Activated CD4-positive, alpha-beta memory T cell treated with anti-CD3 and anti-CD28 coated beads for 36 hours (primary cell): ENCODE measurements at regions not wholly inside any gene's neighbourhood (a gene's known extent, or its start where the extent isn't known, plus 50 kb on each side); places are given as distances from the start of the nearest gene placed in this dataset.

Experiments used
- CTCF ChIA-PET: fragments of 350-600 bp; sonication (Branson Sonifier 250); formaldehyde crosslinking; loops from one replicate; lab custom pipeline; 2021; ENCODE audit warnings: antibody characterized with exemption, inconsistent platforms; lab: Charles Lee
- POLR2A ChIA-PET: fragments of 350-600 bp; sonication (Branson Sonifier 250); formaldehyde crosslinking; loops from one replicate; lab custom pipeline; 2021; ENCODE audit warnings: antibody characterized with exemption; lab: Charles Lee
- DNase-seq: peaks from one replicate; pipeline ENCODE4 v3.0.0-alpha.2; 2020
- H3K27ac Mint-ChIP-seq: one replicate; pipeline ENCODE4 v1.8.0; 2021; ENCODE audit warnings: mixed read lengths
- H3K27me3 Mint-ChIP-seq: one replicate; pipeline ENCODE4 v1.8.0; 2021; ENCODE audit warnings: mixed read lengths
- H3K36me3 Mint-ChIP-seq: one replicate; pipeline ENCODE4 v1.8.0; 2021; ENCODE audit warnings: mixed read lengths
- H3K4me1 Mint-ChIP-seq: one replicate; pipeline ENCODE4 v1.8.0; 2021; ENCODE audit warnings: low read depth, mixed read lengths
- H3K4me3 Mint-ChIP-seq: one replicate; pipeline ENCODE4 v1.8.0; 2021; ENCODE audit warnings: mild to moderate bottlenecking, mixed read lengths
- H3K9me3 Mint-ChIP-seq: one replicate; pipeline ENCODE4 v1.8.0; 2021; ENCODE audit warnings: mixed read lengths
- intact Hi-C: fragments of 100-400 bp; cut with micrococcal nuclease; formaldehyde crosslinking; loops from one replicate; pipeline ENCODE4 v1.15.1; 2023

GRCh38 chr7:36017111-36017510 is 135.9 kb upstream of the EEPD1 start:
- Mint-ChIP-seq H3K36me3 (no peaks in the 10 kb centered on the region), H3K27me3 (no peaks in the 10 kb centered on the region), H3K4me3 (no peak overlapping the region), H3K9me3 (no peaks in the 10 kb centered on the region), H3K4me1 (no peaks in the 10 kb centered on the region), H3K27ac (no peak overlapping the region)
- DNase-seq, result no peak
- CTCF ChIA-PET, result no interaction called here
- POLR2A ChIA-PET, result no interaction called here
- intact Hi-C loops, result no loop called here

- H3K27ac Mint-ChIP-seq, result no peak overlapping the region
- H3K4me3 Mint-ChIP-seq, result no peak overlapping the region
- ChIA-PET POLR2A (no interaction called here), CTCF (interaction anchor here (2.6 to 3.0 kb wide), 2 partner anchors 34 to 273 kb away, joined by 12 read pairs; no protein-coding TSS in a partner anchor)
- no peaks in the 10 kb centered on the region for H3K27me3 Mint-ChIP-seq
- no peaks in the 10 kb centered on the region for H3K9me3 Mint-ChIP-seq
- H3K4me1 Mint-ChIP-seq, result no peaks in the 10 kb centered on the region
- no peaks in the 10 kb centered on the region for H3K36me3 Mint-ChIP-seq
- no peak for DNase-seq
- intact Hi-C loops, result no loop called here
Measured at GRCh38 chr7:36018816-36019484, 134.1 kb upstream of the EEPD1 start.

- H3K36me3 Mint-ChIP-seq, result no peaks in the 10 kb centered on the region
- POLR2A ChIA-PET, result no interaction called here
- CTCF ChIA-PET, result interaction anchor here (1.1 to 3.0 kb wide), 3 partner anchors 35 to 300 kb away, joined by 5 to 12 read pairs (median 12); no protein-coding TSS in a partner anchor
- no peaks in the 10 kb centered on the region for H3K9me3 Mint-ChIP-seq
- no peak overlapping the region for H3K27ac Mint-ChIP-seq
- H3K4me1 Mint-ChIP-seq, result no peaks in the 10 kb centered on the region
- DNase-seq, result no peak
- no peak overlapping the region for H3K4me3 Mint-ChIP-seq
- H3K27me3 Mint-ChIP-seq, result no peaks in the 10 kb centered on the region
- intact Hi-C loops, result no loop called here
Measured at GRCh38 chr7:36019538-36019937, 133.5 kb upstream of the EEPD1 start.

- intact Hi-C loops, result no loop called here
- CTCF ChIA-PET, result interaction anchor here (1.1 to 3.0 kb wide), 4 partner anchors 35 to 299 kb away, joined by 5 to 12 read pairs (median 10); no protein-coding TSS in a partner anchor
- no peak overlapping the region for H3K27ac Mint-ChIP-seq
Measured at GRCh38 chr7:36019980-36020379, 133.1 kb upstream of the EEPD1 start.

GRCh38 chr7:36021367-36021766 is 131.7 kb upstream of the EEPD1 start:
- H3K4me3 Mint-ChIP-seq, result no peak overlapping the region

More at GRCh38 chr7:36019980-36020379, 133.1 kb upstream of the EEPD1 start:
- Mint-ChIP-seq H3K4me1 (no peaks in the 10 kb centered on the region), H3K27me3 (no peaks in the 10 kb centered on the region), H3K9me3 (no peaks in the 10 kb centered on the region), H3K4me3 (no peak overlapping the region), H3K36me3 (no peaks in the 10 kb centered on the region)
- DNase-seq, result no peak
- POLR2A ChIA-PET, result no interaction called here

GRCh38 chr7:36021917-36022550 is 131.0 kb upstream of the EEPD1 start:
- H3K4me1 Mint-ChIP-seq, result no peaks in the 10 kb centered on the region
- no peaks in the 10 kb centered on the region for H3K27me3 Mint-ChIP-seq
- no peaks in the 10 kb centered on the region for H3K36me3 Mint-ChIP-seq
- CTCF ChIA-PET, result interaction anchor here (1.5 to 3.0 kb wide), 4 partner anchors 37 to 296 kb away, joined by 4 to 12 read pairs (median 10); no protein-coding TSS in a partner anchor
- intact Hi-C loops, result loop anchor here (1.0 kb wide), 1 partner anchor 269 kb away; no protein-coding TSS in a partner anchor
- no peak overlapping the region for H3K27ac Mint-ChIP-seq
- no peaks in the 10 kb centered on the region for H3K9me3 Mint-ChIP-seq
- no peak overlapping the region for H3K4me3 Mint-ChIP-seq
- DNase-seq, result no peak
- POLR2A ChIA-PET, result no interaction called here

More at GRCh38 chr7:36021367-36021766, 131.7 kb upstream of the EEPD1 start:
- Mint-ChIP-seq H3K4me1 (no peaks in the 10 kb centered on the region), H3K9me3 (no peaks in the 10 kb centered on the region), H3K27me3 (no peaks in the 10 kb centered on the region), H3K36me3 (no peaks in the 10 kb centered on the region), H3K27ac (no peak overlapping the region)
- DNase-seq, result peak; percentile 33
- ChIA-PET CTCF (interaction anchor here (1.1 to 3.0 kb wide), 5 partner anchors 37 to 297 kb away, joined by 3 to 12 read pairs (median 7); no protein-coding TSS in a partner anchor), POLR2A (no interaction called here)
- intact Hi-C loops, result loop anchor here (1.0 kb wide), 1 partner anchor 270 kb away; no protein-coding TSS in a partner anchor

- Mint-ChIP-seq H3K4me3 (no peak overlapping the region), H3K27ac (no peak overlapping the region), H3K9me3 (no peaks in the 10 kb centered on the region), H3K4me1 (no peaks in the 10 kb centered on the region), H3K36me3 (no peaks in the 10 kb centered on the region), H3K27me3 (peaks cover 3% of the 10 kb centered on the region)
- intact Hi-C loops, result no loop called here
- no peak for DNase-seq
- ChIA-PET POLR2A (no interaction called here), CTCF (no interaction called here)
Measured at GRCh38 chr7:36023033-36023560, 130.0 kb upstream of the EEPD1 start.

GRCh38 chr7:36025190-36025589 is 127.9 kb upstream of the EEPD1 start:
- no peaks in the 10 kb centered on the region for H3K36me3 Mint-ChIP-seq
- CTCF ChIA-PET, result interaction anchor here (0.8 to 1.2 kb wide), 2 partner anchors 293 to 1177 kb away, joined by 3 read pairs; no protein-coding TSS in a partner anchor
- no peaks in the 10 kb centered on the region for H3K9me3 Mint-ChIP-seq
- DNase-seq, result no peak
- no peaks in the 10 kb centered on the region for H3K4me1 Mint-ChIP-seq
- POLR2A ChIA-PET, result no interaction called here
- no peak overlapping the region for H3K4me3 Mint-ChIP-seq
- peaks cover 6% of the 10 kb centered on the region for H3K27me3 Mint-ChIP-seq
- intact Hi-C loops, result no loop called here
- H3K27ac Mint-ChIP-seq, result no peak overlapping the region

GRCh38 chr7:36029311-36029710 is 123.7 kb upstream of the EEPD1 start:
- peaks cover 6% of the 10 kb centered on the region for H3K27me3 Mint-ChIP-seq
- H3K27ac Mint-ChIP-seq, result no peak overlapping the region

GRCh38 chr7:36029853-36030515 is 123.1 kb upstream of the EEPD1 start:
- Mint-ChIP-seq H3K36me3 (no peaks in the 10 kb centered on the region), H3K27ac (no peak overlapping the region), H3K4me1 (no peaks in the 10 kb centered on the region), H3K9me3 (no peaks in the 10 kb centered on the region), H3K27me3 (peaks cover 6% of the 10 kb centered on the region), H3K4me3 (no peak overlapping the region)
- ChIA-PET CTCF (interaction anchor here (0.6 to 1.6 kb wide), 2 partner anchors 45 to 262 kb away, joined by 3 read pairs; no protein-coding TSS in a partner anchor), POLR2A (no interaction called here)
- no peak for DNase-seq
- intact Hi-C loops, result no loop called here

More at GRCh38 chr7:36029311-36029710, 123.7 kb upstream of the EEPD1 start:
- DNase-seq, result no peak
- intact Hi-C loops, result no loop called here
- POLR2A ChIA-PET, result no interaction called here
- H3K4me3 Mint-ChIP-seq, result no peak overlapping the region
- CTCF ChIA-PET, result interaction anchor here (0.6 kb wide), 1 partner anchor 263 kb away, joined by 3 read pairs; no protein-coding TSS in a partner anchor
- no peaks in the 10 kb centered on the region for H3K9me3 Mint-ChIP-seq
- H3K36me3 Mint-ChIP-seq, result no peaks in the 10 kb centered on the region
- no peaks in the 10 kb centered on the region for H3K4me1 Mint-ChIP-seq

GRCh38 chr7:36032361-36032818 is 120.7 kb upstream of the EEPD1 start:
- Mint-ChIP-seq H3K27ac (no peak overlapping the region), H3K4me1 (peaks cover 3% of the 10 kb centered on the region), H3K36me3 (no peaks in the 10 kb centered on the region), H3K9me3 (no peaks in the 10 kb centered on the region), H3K4me3 (no peak overlapping the region), H3K27me3 (peaks cover 6% of the 10 kb centered on the region)
- CTCF ChIA-PET, result no interaction called here
- POLR2A ChIA-PET, result no interaction called here
- DNase-seq, result no peak
- intact Hi-C loops, result no loop called here
